ENCODE measurements at regions not wholly inside any gene's neighbourhood (a gene's known extent, or its start where the extent isn't known, plus 50 kb on each side); places are given as distances from the start of the nearest gene placed in this dataset.

- no peak for TF ChIP-seq CTCF (IDR thresholded peaks at IDR 0.05)
- TF ChIP-seq POLR2A (IDR thresholded peaks at IDR 0.05): no peak
- TF ChIP-seq POLR2AphosphoS5 (IDR thresholded peaks at IDR 0.05): no peak
These were observed 54.8 kb upstream of the PHF21B start for GRCh38 chr22:45064313-45065278.
